GOT3 (cell line): ENCODE measurements at regions not wholly inside any gene's neighbourhood (a gene's known extent, or its start where the extent isn't known, plus 50 kb on each side); places are given as distances from the start of the nearest gene placed in this dataset.

Source experiments
- DNase-seq: peaks from one replicate; lab custom pipeline; 2025; ENCODE audit warnings: mixed read lengths; lab: John Stamatoyannopoulos, UW

DNA sequence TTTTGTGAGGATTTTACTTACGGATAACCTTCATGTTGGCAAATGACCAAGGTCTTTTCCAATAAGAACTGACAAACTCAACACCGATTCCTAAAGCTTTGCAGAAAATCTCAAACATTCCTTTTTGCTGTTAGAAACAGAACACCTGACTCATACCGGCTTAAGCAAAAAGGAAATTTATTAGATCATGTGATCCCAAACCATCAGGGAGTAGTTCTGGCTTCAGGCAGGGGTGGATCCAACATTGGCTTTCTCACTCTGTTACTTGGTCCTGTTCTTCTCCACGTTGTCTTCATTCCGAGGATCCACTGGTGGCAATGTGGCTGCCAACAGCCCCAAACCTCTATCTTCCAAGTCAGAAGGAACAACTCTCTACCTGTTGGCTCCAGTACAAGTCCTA lies 95.9 kb upstream of the PMEPA1 start:
- DNase-seq, result no peak

DNA sequence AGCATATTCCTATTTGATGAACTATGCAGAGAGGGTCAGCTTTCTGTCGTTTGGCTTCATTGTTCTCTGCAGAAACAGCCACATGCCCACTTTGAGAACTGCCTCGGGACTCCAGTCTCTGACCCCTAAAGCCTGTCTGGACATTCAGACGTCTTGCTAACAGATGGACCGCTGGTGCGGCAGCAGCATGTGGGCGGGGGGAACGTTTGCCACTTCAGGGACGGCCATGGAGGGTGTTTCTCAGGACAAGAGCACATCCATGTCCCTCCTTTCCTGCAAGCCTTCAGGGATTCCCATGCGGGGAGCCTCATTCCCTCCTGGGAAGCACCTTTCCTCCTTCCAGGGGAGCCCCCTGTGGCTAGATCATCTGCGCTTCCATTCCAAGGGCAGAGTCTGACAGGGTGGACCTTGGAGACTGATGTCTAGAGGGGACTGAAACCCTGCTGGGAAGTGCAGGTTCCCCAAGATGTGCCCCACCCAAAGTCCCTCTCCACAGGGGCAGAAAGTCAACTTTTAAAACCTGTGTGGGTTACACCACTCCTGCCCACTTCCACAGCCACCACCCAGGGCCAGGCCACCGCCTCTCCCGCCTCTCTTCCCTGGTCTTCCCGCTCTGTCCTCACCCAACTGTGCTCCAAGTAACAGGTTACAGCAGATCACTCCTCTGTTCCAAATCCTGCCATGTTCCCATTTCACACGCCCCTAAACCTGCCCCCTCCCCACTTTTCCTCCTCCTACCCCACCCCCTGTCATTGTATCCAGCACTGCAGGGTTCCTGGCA lies 94.8 kb upstream of the PMEPA1 start:
- DNase-seq, result no peak

DNA sequence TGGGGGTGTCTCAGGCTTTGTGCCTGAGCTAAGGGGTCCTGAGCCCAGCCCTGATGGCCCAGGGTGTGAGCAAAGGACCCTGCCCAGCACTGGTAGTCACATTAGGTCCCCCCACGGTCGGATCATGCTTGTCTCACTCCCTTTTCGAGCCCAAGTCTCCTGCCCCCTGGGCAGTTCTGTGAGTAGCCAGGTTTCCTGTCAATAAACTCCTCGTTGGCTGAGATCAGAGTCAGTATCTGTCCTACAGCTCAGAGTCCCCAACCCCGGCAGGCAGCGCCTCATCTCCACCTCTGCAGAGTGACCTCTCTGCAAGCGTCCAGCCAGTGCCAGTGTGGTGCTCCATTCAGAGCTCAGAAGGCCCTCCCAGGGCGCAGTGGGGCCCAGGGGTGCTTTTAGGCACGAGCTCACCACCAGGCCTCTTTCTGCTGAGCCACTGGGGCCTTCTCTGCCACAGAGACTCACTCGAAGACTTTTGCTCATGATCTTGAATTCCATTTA lies 93.7 kb upstream of the PMEPA1 start:
- no peak for DNase-seq

DNA sequence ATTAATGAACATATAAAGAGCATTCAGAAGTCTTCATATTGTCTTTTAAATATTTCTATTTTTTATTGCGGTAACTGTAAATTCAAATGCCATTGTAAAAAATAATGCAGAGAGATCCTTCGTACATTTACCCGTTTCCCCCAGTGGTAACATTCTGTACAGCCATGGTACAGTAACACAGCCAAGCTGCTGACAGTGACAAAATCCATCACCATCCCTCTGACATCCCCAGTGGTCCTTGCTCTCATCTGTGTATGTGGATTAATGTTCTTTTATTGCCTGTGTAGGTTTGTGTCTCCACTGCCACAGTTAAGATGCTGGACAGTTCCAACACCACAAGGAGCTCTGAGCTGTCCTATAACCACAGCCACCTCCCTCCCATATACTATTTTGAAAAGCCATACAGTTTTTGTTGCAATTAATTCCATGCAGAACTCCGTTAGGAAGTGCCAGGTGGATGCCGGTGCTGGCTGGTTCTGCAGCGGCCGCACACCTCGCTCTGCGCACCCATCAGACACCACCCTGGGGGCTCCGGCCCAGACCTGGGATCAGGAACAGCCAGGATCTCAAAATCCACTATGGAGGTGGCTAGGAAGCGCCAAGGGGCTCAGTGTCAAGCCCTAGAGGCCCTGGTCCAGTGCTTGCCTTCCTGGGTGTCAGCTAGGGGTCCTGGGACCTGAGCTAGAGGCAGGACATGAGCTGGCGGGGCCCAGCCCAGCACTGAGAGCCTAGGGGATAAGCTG lies 93.1 kb upstream of the PMEPA1 start:
- DNase-seq, result no peak

DNA sequence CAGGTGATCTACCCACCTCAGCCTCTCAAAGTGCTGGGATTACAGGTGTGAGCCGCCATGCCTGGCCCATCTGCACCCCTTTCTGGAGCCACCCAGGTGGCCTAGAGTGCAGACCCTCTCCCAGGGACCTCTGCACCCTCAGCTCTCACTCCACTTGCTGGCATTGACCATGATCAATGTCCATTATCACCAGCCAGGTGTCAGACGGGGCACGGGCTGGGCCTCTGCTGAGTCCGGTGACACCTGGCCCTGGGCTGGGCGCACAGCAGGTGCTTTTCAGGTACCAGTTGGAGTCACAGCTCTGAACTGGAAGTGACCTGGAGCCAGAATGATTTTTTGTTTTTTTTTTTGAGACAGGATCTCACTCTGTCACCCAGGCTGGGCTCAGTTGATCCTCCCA lies 91.8 kb upstream of the PMEPA1 start:
- no peak for DNase-seq

DNA sequence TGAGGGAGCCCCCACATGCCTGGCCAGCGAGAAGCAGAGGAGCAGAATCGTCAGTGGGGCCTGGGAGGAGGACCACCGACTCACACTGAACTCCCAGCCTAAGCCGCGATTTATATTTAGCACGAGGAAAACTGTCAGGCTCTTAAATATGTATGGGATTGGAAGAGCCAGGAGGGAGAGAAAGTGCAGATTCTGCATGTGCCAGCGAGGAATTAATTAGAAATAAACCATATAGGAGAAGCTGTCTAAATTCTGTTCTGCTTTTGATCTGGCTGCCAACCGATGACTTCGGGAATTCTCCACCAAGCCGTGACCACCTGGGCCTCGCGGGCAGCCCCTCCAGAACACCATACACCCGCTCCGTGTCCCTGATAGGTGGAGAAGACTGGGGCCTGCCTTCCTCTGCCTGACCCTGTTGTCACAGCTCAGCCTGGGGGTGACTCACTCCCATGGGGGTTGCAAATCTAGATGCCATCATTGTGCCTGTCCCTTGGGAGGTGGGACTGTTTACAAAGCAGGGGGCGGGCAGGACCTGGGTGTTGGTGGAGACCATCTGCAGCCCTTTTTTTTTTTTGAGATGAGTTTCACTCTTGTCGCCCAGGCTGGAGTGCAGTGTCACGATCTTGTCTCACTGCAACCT lies 91.1 kb upstream of the PMEPA1 start:
- DNase-seq, result no peak

DNA sequence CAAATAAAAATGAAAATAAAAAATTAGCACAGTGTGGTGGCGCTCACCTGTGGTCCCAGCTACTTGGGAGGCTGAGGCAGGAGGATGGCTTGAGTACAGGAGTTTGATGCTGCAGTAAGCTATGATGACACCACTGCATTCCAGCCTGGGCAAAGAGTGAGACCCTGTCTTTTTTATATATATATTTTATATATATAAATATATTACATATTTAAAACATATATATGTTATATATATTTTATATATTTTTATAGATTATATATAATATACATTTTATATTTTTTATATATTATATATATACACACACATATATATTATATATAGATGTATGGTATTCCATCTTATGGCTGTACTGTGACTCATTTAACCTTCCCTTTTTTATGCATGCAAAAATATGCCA lies 87.6 kb upstream of the PMEPA1 start:
- no peak for DNase-seq

DNA sequence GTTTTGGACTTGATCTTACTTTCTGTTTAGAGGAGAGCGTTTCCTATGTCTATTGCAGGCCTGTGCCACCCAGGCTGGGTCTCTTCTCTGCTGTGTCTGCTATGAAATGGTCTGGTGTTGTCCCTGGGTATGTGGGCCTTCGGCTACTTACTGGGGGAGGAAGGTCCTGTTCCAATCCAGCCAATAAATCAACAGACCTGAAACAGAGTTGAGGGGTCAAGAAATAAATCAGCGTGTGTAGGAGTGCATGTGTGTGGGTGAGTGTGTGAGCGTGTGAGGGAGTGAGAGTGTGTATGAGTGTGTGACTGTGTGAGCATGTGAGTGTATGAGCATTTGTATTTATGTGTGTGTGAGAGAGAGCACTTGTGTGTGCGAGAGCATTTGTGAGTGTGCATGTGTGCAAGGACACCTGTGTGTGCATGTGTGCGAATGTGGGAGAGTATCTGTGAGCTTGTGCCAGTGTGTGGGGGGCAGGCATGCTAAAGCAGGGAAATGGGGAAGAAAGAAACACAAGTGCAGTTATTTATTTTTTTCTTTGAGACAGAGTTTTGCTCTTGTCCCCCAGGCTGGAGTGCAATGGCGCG lies 86.3 kb upstream of the PMEPA1 start:
- DNase-seq, result no peak

DNA sequence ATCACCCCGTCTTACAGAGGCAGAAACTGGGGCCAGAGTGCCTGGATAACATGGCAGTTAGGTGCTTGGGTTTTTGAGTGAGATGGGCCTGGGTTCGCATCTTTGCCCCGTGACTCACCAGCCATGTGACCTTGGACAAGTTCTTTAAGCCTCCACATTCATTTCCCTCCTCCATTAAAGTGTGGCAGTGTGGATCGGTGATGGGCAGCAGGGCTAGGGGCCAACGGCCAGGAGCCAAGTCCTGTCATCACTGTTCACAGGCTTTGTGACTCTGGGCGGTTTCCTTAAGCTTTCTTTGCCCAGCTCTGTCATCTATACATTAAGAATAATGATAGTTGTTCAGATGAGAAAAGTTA lies 85.5 kb upstream of the PMEPA1 start:
- no peak for DNase-seq

DNA sequence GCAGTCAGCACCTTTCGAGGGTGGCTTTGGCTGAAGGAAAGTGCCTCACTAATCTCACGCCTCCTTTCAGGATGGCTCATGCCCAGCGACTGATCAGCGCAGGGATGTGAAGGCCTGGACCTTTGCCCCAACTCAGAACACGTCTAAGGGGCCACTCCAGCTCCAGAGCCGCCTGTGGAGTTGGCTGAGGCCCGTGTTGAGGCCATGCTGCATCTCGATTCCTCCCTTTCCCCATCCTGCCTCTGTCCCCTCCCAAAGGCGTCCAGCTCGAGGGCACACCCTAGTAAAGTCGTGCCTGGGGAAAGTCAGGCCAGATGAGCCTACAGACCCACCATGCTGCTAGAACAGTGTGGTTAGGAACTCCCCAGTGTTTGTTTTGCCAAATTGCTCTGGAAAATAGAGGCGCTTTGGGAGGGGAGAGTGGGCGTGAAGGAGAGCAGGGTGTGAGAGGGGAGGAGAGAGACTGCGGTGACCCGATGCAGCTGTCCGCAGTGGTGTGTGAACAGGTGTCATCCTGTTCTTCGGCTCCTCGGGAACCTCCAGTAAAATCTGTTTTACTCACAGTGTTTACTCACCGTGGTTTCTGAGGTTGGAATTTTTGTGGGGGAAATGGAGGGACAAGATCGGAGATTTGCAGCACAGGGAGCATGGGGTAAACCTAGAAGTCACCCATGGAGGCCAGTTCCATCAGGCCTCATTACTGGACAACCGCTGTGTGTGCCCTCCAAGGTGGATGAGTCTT lies 85.0 kb upstream of the PMEPA1 start:
- DNase-seq, result no peak

DNA sequence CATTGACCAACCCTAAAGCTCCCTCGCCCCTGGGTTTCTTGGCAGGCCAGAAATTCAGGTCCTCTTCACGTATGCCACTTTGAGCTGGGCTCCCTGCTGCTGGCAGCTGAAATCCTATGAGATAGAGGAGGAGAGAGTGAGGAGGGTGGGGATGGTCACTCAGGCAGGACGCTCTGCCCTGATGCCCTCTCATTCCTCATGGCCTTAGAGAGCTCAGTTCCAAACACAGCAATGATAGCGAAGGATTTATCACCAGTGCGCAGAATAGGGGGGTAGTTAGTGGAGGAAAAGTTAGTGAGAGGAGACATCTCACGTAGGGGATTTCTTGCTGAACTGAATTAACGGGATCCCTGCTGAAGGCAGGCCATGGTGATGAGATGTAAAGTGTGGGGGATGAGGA lies 84.2 kb upstream of the PMEPA1 start:
- DNase-seq, result no peak

DNA sequence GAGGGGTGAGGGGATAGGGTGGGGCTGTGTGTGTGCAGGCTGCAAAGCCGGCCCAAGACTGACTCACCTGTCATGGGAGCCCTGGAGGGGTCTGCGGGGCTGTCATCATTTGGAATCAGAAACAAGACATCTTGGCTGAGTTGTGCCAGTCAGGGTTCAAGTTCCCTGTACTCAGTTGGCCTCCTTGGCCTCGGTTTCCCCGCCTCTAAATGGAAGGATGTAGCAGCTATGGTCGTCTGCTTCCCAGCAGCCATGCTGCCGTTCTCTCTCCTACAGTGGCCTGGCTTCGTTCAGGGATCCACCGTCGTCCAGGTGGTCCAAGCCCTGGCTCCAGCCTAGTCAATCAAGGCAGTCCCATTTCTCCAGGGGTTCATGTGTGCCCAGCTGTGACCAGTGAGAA lies 83.6 kb upstream of the PMEPA1 start:
- no peak for DNase-seq

DNA sequence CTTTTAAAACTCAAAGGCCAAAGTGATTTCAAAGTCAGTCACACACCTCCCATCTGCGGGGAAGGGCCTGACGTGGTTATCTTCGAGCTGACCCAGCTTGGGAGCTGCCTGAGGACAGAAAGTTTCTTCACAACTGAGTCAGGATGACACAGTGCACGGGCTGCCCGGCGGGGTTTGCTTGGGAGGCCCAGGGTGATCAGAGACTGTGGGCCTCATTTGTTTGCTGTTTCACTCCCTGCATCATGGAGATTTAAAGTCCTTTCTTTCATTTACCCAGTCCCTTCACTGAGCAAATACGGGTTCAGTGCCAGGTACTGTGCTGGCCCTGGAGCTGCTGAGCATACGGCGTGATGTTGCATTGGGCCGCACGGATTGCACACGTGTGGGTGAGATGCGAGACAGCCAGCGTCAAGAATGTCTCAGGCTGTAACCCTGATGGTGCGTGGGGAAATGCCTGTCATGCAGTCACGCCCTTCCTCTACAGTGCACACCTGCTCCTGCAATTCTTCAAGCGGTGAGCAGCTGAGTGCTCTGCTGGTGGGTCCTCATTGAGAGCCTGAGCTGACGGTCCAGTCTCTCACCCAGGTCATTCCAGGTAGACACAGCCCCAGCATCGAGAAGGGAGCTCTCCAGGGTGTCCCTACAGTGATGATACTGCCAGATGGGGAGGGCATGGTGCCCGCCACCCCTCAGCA lies 82.7 kb upstream of the PMEPA1 start:
- no peak for DNase-seq

DNA sequence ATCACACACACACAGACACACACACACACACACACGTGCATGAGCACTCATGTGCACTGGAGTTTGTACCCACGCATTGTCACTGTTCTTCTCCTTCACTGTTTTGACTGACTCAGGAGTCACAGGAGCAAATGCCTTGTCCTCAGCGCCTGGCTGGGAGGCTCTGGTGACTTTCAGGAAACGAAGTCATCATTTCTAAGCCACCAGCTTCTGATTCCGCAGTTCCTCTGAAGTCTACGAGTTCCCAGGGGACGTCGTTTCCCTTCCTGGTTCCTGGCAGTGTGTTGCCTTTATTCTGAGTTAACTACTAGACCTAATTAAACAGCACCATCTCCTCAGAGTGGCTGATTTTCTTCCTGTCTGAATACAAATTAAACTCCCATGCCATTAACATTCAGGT lies 82.2 kb upstream of the PMEPA1 start:
- DNase-seq, result no peak

DNA sequence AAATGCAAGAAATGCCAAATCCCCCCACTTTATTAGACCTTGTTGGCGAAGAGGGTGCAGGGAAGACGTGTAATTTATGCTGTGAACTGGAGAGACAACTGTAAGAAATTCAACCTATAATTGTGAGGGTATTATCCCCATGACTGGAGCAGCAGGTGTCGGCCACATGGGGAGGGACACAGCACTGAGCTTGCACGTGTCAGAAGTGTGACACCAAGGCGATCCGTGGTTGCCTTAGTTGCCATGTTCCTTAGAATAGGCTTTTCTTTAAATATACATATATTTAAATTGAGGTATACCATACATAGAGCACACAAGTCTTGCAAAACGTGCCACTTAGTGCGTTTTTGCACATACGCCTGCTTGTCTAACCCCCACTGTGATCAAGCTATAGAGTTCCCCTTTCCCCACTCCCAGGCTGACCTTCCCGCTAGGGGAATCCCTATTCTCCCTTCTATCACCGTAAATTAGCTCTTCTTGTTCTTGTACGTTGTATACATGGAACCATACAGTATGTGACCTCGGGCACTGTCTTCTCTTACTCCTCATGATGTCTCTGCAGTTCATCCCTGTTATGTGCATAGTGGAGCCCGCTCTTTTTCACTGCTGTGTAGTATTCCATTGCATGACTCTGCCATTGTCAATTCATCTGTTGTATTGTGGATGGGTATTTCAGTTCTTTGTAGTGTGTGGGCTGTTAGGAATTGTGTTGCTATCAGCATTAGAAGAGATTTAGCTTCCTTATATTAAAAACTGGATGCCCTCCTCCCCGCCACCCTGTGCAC lies 81.6 kb upstream of the PMEPA1 start:
- no peak for DNase-seq

DNA sequence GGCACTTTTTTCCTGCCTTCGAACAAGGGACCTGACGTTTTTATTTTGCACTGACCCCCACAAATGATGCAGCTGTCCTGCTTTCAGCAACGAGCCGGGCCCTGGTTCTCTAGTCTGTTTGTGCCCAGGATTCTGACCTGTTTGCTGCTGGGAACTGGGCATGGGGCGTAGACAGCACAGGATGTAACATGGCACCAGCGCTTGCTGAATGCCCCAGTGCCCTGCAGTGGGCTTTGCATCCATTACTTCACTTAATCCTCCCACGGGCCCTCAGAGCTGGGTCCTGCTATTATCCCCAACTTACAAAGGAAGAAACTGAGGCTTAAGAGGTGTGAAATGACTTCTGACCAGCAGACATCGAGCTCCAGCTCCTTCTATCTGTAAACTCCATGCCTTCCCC lies 80.4 kb upstream of the PMEPA1 start:
- DNase-seq, result no peak

DNA sequence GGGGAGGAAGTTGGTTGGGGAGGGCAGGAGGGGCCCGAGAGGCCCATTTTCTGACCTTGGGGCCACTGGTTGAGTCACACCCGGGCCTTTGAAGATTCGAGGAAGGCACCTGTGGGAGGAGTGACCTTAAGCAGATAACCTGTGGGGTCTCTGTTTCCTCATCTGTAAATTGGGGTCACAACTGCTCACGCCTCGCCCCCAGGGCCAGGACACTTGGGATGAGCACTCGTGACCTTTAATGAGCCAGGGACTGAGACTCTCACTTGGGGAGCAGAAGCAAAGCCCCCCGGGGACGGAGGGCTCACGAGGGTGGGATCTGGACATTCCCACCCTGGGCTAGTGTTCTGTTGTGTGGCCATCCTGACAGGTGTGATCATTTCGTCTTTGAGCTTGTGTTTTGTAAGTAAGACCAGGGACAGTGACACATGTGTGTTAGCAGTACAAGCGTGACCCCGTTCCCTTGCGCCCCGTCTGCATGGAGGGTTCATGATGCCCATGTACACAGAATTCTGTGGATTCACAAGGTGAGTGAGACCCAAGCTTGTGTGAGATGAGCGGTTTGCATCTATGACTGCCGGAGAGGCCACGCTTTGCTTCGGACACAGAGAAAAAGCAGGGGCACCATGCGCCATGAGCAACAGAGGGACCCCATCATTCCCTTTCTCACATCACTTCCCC lies 79.3 kb upstream of the PMEPA1 start:
- DNase-seq, result no peak

DNA sequence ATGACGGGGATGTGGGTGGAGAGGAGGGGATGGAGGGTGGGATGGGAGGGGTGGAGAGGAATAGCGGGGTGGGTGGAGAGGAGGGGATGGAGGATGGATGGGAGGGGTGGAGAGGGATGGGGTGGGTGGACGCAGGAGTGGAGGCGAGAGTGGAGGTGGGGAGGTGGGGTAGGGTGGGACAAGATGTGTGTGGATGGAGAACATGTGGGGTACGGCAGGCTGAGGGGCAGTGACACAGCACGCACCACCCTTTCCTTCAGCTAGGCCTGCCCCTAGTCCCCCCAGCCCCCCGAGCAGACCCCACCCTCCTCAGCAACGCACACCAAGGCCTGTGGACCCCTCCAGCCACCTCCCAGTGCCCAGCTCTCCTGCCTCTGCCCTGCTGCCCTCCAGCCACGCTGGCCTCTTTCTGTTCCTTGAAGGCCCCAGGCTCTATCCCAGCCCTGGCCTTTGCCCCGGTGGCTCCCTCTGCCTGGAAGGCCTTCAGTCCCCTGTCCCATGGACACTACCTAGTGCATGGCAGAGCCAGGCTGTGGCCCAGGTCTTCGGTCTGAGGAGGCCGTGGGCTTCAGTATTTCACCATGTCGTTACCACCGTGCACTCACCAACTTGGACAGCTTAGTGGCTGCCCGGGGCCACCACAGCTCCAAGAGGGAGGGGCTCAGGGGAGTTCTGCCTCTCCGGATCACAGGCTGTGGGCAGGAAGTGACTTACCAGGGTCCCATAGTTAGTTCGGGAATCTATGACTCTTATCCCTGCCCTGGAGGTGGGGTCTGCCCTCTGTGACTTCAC lies 78.4 kb upstream of the PMEPA1 start:
- no peak for DNase-seq
